Progenitor cell of endocrine pancreas (in vitro differentiated cells): ENCODE measurements at regions not wholly inside any gene's neighbourhood (a gene's known extent, or its start where the extent isn't known, plus 50 kb on each side); places are given as distances from the start of the nearest gene placed in this dataset.

ENCODE experiments used
- DNase-seq: peaks from one replicate; pipeline ENCODE4 v3.0.0; 2021; ENCODE audit warnings: low spot score; ENCODE audit not compliant: unreplicated experiment
- H3K27ac Mint-ChIP-seq: 2 replicates; pipeline ENCODE4 v1.8.0; 2021; ENCODE audit warnings: mild to moderate bottlenecking, moderate library complexity, mixed read lengths
- H3K27me3 Mint-ChIP-seq: 2 replicates; pipeline ENCODE4 v1.8.0; 2021; ENCODE audit warnings: mixed read lengths
- H3K36me3 Mint-ChIP-seq: 2 replicates; pipeline ENCODE4 v1.8.0; 2022; ENCODE audit warnings: mixed read lengths; ENCODE audit not compliant: insufficient read depth
- H3K4me1 Mint-ChIP-seq: 2 replicates; pipeline ENCODE4 v1.8.0; 2021; ENCODE audit warnings: low read depth, mixed read lengths
- H3K4me3 Mint-ChIP-seq: 2 replicates; pipeline ENCODE4 v1.8.0; 2021; ENCODE audit warnings: low read depth, mild to moderate bottlenecking, moderate library complexity, mixed read lengths
- H3K9me3 Mint-ChIP-seq: 2 replicates; pipeline ENCODE4 v1.8.0; 2021; ENCODE audit warnings: low read depth, mixed read lengths
- TF ChIP-seq, protein P1 (sequence below): fragments of 200-600 bp; sonication (generic); IDR thresholded peaks from one replicate; pipeline ENCODE4 v1.5.0; 2021; ENCODE audit warnings: antibody characterized with exemption, mild to moderate bottlenecking; ENCODE audit not compliant: unreplicated experiment

DNA sequence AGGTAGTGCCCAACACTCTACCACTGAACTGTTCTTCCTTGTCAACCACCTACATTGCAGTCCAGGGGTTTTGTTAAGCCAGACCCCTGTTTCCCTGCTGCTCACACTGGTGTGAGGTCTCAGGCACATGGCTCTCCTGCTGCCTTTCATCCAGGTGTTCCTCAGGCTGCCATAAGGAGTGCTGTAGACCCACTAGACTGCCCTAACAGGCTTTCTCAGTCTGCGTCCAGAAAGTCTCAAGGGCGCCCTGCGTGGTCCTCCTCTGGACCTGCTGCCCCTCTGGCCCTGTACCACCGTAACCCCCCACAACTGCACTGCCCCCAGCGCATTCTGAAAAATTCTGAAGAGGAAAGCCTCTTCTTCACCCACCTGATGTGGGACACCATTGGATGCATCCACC lies 225.7 kb upstream of the ANKRD30A start:
- H3K27ac Mint-ChIP-seq = no peak overlapping the region
- H3K36me3 Mint-ChIP-seq = peaks cover 1% of the 10 kb centered on the region
- H3K4me3 Mint-ChIP-seq = no peak overlapping the region
- peaks cover 61% of the 10 kb centered on the region for H3K9me3 Mint-ChIP-seq
- H3K27me3 Mint-ChIP-seq = no peaks in the 10 kb centered on the region
- TF ChIP-seq, protein P1, sequence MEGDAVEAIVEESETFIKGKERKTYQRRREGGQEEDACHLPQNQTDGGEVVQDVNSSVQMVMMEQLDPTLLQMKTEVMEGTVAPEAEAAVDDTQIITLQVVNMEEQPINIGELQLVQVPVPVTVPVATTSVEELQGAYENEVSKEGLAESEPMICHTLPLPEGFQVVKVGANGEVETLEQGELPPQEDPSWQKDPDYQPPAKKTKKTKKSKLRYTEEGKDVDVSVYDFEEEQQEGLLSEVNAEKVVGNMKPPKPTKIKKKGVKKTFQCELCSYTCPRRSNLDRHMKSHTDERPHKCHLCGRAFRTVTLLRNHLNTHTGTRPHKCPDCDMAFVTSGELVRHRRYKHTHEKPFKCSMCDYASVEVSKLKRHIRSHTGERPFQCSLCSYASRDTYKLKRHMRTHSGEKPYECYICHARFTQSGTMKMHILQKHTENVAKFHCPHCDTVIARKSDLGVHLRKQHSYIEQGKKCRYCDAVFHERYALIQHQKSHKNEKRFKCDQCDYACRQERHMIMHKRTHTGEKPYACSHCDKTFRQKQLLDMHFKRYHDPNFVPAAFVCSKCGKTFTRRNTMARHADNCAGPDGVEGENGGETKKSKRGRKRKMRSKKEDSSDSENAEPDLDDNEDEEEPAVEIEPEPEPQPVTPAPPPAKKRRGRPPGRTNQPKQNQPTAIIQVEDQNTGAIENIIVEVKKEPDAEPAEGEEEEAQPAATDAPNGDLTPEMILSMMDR = no peak
- DNase-seq = no peak
- no peaks in the 10 kb centered on the region for H3K4me1 Mint-ChIP-seq

DNA sequence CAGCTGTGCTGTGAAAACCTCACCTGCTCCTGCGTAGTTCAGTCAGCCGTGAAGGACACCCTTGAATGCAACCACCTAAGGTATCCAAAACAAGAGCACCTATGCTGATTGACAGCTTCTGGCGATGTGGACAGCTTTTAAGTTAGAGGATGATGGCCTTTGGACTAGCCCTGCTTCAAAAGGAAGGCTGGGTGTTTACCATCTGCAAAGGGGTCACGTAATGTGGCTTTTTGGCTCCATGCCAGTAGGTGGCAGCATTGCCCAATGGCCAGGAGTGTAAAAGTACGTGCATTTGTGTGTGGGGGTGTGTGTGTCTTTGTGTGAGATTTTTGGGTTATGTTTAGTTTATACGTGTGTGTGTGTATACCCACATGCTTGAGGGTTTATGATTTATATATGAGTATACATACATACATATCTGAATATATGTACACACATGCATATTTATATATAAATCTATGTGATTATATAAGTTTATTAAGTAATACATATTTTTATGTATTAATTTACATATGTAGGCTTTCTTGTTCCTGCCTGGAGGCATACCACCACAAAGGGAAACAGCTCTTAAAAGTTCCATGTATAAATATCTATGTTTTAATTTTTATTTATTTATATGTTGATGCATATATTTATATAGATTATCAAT lies 236.3 kb upstream of the ANKRD30A start:
- Mint-ChIP-seq H3K36me3 (no peaks in the 10 kb centered on the region), H3K27ac (no peak overlapping the region), H3K4me3 (no peak overlapping the region), H3K4me1 (no peaks in the 10 kb centered on the region), H3K27me3 (no peaks in the 10 kb centered on the region), H3K9me3 (peaks cover 14% of the 10 kb centered on the region)
- DNase-seq = peak; percentile 33
- TF ChIP-seq, protein P1 = peak; percentile 72

DNA sequence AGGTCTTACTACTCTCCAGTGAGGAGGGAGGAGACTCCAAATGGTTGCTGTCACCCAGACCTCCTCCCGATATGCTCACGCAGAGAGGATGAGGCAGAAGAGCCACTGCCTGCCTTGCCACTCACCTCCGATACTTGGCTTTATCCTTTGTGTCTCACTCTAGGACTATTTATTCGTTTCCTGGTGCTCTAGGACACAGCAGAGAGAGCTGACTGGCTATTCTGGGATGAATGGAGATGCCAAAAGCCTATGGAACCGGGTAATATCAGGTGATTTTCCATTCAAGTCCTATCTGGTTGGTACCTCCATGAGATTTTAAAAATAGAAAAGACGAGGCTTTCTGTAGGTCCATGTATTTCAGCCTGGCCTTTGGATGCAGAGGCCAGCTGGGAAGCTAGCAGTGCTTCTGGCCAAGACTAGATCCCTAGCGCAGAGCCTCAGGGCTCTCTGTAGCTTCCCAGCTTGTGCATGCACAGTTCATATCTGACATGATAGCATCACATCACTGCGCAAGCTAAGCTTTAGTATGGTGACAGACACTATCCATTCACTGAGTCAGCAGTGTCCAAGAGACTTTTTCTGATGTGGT lies 239.0 kb upstream of the ANKRD30A start:
- no peak overlapping the region for H3K4me3 Mint-ChIP-seq
- peaks cover 4% of the 10 kb centered on the region for H3K9me3 Mint-ChIP-seq
- H3K36me3 Mint-ChIP-seq = no peaks in the 10 kb centered on the region
- H3K27me3 Mint-ChIP-seq = no peaks in the 10 kb centered on the region
- no peak for DNase-seq
- no peaks in the 10 kb centered on the region for H3K4me1 Mint-ChIP-seq
- TF ChIP-seq, protein P1 = no peak
- no peak overlapping the region for H3K27ac Mint-ChIP-seq

DNA sequence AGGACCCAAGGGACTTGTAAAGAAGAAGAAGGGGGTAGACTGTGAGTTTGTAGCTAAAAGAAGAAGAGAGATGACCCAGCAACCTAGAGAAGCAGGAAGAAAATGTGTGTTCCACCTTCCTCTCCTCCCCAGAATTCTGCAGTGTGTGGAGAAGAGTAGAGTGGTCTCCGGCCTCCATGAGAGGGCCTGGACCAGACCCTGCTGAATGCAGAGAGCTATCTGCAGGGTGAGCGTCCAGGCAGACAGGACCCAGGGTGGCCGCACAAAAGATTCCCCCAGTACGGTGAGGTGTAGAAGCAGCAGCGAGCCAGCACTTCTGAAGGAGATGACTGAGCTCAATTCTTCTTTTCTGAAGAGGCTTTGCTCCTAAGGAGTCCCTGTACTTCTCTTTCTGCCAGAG lies 239.7 kb upstream of the ANKRD30A start:
- Mint-ChIP-seq H3K27me3 (no peaks in the 10 kb centered on the region), H3K36me3 (no peaks in the 10 kb centered on the region), H3K4me1 (no peaks in the 10 kb centered on the region), H3K9me3 (peaks cover 3% of the 10 kb centered on the region), H3K4me3 (no peak overlapping the region), H3K27ac (no peak overlapping the region)
- TF ChIP-seq, protein P1 = no peak
- no peak for DNase-seq

DNA sequence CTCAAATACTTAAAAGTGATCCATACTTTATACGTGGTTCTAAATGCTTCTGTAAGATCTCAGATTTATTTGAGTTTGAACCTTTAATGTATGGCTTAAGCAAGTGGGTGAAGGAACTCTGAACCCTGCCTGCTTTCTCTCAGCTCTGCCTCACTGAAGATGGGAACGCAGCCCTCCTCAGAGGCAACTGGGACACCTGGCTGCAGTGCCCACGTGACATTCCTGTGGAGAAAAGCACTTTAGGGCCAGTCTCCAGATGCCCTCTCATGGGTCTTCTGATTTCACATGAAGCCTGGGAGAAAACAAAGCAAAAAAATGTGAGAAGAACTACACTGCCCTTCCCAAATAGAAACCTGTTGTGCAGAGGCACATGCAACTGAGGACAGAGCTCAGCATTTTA lies 242.6 kb upstream of the ANKRD30A start:
- Mint-ChIP-seq H3K36me3 (no peaks in the 10 kb centered on the region), H3K27ac (no peak overlapping the region), H3K9me3 (peaks cover 4% of the 10 kb centered on the region), H3K4me3 (no peak overlapping the region), H3K4me1 (no peaks in the 10 kb centered on the region), H3K27me3 (no peaks in the 10 kb centered on the region)
- DNase-seq = no peak
- TF ChIP-seq, protein P1 = no peak
